Pulmonary artery endothelial cell (primary cell): ENCODE measurements at regions not wholly inside any gene's neighbourhood (a gene's known extent, or its start where the extent isn't known, plus 50 kb on each side); places are given as distances from the start of the nearest gene placed in this dataset.
A peak's percentile ranks its signal among the peaks of the same experiment; 100 is the strongest.

Experiments used
- DNase-seq: peaks from one replicate; pipeline ENCODE4 v3.0.0-alpha.2; 2011; ENCODE audit warnings: low read depth, low spot score

DNA sequence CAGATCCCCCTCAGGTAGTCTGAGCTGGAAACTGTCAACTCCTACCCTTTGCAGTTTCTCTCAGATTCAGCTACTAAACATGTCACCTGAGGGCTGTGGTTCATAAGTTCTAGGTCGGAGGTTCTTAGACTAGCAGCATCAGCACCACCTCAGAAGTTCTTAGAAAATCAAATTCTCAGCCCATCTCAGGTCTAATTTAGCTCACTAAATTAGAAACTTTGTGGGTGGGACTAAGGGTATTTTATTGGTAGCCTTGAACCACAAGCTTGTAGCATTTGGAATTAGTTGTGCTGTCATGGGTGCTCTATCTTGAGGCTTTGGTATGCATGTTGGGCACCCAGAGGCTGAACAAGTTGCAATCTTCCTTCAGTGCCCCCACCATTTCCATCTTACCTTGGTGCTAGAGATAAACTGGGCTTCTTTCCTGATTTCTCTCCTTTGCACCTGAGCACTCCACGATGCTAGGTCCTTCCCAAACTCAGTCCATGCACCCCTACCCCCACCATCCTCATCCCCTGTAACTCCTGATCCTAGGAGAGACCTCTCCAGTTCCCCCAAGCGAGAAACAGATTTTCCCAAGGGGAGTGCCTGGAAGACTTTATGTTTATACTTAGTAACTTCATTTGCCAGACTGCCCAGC is 54.2 kb downstream of the S1PR1 start:
- no peak for DNase-seq

GRCh38 chr1:101291562-101292380 is 55.0 kb downstream of the S1PR1 start:
- DNase-seq = peak; percentile 69

DNA sequence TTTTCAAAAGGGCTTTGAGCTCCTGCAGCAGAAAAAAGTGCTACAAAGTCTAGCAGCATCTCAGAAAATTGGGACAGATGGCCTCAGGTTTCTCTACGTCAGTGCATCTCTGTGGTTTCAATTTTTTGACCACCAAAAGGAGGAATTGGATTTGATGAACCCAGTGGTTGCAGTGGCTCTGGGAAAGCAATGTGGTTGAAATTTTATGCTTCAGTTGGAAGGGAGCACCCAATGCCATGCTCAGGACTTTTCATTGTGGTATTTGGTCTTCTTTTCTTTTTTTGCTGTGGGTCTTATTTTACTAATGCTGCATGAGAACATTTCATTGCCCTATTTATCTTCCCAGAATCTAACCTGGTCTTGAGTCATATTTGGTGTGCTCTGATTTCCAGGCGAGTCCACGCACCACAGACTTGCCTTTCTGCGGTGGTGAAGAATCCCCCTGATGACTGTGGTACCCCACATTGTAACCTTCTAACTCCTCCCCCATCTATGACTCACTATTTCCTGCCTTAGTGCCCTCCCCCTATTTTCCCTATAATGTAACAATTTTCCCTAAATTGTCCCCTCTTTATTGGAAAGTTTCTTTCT is 56.7 kb downstream of the S1PR1 start:
- DNase-seq = no peak

DNA sequence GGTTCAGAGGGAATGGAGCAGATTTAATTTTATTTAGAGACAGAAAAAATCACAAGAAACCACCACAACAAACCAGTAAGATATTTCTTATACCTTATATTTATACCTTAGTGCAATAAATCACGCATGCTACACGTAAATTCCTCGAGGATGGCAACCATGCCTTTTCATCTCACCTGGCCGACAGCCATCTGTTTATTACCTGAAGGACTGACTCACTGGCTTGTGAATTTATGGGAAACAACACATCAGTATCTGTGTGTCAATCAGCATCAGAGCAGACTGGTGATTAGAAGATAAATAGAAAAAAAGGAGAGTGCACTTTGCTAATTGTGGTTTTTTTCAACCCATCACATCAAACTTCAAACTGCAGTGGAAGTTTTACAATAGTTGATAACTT is 58.4 kb downstream of the S1PR1 start:
- no peak for DNase-seq

GRCh38 chr1:101298663-101299062 is 61.8 kb downstream of the S1PR1 start:
- DNase-seq = peak; percentile 74

GRCh38 chr1:101299141-101299540 is 62.3 kb downstream of the S1PR1 start:
- DNase-seq = no peak

DNA sequence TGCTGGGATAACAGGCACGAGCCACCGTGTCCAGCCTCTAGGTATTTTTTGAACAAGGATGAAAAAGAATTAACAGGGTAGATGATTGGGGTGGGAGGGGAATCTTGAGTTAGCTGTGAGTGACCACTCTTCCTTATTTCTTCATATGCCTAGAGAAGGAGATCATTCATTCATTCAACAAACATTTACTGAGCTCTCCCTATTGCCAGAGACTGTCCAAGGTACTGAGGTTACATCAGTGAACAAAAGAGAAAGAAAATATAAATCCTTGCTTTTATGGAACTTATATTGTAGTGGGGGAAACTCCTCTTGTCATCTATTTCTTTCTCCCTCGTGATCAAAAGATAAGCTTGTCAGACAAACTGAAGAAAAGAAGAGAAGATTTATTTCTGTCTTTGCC is 62.9 kb downstream of the S1PR1 start:
- DNase-seq = no peak

DNA sequence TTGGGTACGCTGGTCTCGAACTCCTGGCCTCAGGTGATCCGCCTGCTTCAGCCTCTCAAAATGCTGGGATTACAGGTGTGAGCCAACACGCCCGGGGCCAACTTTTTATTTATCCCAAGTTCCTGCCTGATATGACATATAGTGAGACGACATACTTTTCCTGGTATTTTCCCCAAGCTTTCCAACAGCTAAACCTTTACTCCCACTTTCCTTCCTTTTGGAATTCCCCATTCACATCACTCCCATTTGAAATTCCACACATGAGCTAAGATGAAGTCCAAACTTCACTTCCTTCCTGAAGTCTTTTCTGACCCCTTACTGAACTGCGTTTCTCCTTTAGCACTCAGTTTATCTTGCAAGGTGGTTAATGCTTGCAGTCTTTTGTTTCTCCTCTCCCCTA is 64.1 kb downstream of the S1PR1 start:
- peak; percentile 68 for DNase-seq

DNA sequence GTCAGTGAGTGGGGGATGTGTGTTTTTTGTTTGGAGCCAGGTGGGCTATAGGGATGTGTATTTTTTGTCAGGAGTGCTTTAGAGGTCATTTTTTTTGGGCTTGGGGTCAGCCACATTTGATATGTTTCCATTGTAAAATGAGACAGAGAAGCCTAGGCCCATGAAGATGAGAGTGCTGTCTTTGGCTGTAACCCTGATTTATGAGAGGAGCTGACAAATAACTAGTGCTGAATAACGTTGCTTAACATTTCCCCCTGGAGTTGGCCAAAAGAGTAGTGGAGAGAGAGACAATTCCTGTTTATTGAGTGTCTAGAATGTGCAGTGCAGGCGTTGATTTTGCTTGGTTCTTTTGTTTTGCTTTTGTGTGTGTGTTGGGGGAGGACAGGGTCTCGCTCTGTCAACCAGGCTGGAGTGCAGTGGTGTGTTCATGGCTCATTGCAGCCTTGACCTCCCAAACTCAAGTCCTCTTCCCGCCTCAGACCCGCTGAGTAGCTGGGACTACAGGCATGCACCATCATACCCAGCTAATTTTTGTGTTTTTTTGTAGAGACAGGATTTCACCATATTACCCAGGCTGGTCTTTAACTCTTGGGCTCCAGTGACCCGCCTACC is 64.7 kb downstream of the S1PR1 start:
- no peak for DNase-seq

DNA sequence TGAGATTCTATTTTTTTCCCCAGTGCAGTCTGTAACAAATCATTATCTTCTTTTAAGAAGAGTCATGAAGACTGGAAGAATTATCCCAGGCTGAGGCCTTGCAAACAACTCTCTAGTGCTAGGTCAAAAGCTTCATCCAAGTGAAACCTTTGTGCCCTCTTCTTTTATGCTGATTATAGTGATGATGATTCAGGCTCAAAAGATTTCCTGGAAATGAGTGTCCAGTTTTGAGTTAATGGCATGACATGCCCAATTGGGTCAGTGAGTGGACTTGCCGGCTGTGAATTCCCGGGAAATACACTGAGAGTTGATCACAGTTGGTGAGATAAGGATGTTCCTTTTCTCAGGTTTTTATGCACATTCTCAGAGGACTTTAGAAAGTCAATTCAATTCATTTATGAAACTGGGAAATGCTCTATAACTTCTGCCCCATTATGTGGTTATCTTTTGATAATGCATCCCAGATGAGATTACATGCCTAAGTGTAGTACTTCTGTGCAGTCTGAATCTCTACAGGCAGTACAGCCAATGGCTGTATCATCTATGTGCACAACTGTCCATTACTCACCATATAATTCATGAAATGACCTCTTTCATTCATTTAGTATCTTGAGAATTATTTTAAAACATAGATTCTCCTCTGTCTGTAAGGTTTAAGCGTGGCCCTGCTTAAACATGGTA is 66.2 kb downstream of the S1PR1 start:
- DNase-seq = peak; percentile 71

- no peak for DNase-seq
These were observed 71.3 kb downstream of the S1PR1 start for GRCh38 chr1:101307985-101308689.

- DNase-seq = no peak
These were observed 72.1 kb downstream of the S1PR1 start for GRCh38 chr1:101308935-101309333.

DNA sequence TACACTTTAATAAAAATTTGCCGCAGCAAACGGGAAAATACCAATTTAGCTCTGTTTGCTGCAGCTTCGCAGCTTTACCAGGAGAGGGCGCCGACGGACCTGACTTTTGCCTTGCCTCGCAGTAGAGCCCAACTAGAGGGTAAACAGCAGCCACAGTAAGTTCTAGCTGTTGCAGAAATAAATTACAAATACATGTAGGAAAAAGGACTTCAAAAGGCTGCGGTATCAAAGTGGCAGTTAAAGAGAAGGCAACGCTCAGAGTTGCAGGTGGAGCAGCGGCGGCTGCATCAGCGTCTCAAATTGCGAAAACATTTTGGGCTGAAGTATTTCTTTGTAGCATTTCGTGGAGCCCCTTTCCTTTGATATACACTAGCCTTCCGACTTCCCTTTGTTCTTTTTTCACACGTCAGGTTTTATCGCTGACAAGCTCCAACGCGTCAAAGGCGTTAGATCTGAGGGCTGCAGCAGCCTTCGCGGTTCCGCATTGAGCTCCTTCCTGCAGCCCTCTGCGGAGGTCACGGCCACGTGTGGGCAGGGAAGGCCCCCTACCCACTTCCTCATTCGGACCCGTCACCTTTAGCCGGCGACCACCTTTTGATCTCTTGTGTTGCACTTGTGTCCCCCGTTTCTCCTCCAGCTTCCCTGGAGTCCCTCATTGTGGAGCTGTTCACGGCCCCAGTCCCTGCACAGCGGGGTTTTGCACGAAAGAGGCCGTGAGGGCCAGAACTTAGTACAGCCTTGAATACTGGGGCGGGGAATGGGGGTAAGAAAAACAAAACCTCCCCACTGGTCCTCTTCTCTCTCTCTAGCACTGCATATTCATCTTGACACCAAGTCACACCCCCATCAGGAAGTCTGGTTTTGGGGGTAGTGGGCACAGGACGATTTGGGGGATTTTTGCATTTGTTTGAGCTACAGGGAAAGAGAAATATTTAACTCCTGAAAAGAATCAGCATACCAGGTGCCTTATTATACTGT is 72.8 kb downstream of the S1PR1 start:
- peak; percentile 44 for DNase-seq

GRCh38 chr1:101310506-101310905 is 73.7 kb downstream of the S1PR1 start:
- DNase-seq = no peak

- DNase-seq = no peak
These were observed 74.5 kb downstream of the S1PR1 start for GRCh38 chr1:101311146-101311920.

DNA sequence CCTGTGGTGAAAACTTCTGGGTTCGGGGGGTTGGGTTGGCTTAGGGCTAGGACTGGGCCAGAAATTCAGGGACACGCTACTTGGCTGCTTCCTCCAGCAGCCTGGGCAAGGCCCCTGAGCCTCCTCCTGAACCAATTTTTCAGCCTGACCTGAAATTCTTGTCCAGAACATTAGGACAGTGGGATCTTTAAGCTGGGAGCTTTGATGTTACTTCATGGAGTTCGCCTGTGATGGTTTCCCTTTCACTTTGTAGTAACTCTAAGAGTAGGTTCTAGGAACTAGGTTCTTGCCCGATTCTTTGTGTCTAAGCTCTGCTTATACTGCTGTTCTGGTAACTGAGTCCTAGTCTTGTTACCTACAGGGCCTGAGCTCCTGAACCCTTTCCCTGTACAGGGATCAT is 75.3 kb downstream of the S1PR1 start:
- DNase-seq = no peak

DNA sequence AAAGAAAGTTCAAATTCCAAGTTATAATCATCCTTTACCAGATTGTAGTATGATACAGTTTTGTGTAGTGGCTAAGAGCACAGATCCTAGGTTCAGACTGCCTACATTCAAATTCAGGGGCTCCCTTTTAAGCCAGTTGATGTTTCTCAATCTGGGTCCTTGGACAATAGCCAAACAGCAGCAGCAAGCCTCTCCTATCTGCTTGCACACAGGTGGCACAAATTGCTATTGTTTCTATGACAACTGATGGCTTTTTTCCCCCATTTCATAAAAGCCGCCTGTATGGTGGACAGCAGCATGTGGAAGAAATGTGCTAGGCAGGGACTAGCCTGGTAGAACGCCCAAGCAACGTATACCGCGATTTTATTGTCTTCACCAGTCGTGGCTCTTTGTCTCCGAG is 76.5 kb downstream of the S1PR1 start:
- no peak for DNase-seq

GRCh38 chr1:101314244-101314643 is 77.4 kb downstream of the S1PR1 start:
- no peak for DNase-seq

DNA sequence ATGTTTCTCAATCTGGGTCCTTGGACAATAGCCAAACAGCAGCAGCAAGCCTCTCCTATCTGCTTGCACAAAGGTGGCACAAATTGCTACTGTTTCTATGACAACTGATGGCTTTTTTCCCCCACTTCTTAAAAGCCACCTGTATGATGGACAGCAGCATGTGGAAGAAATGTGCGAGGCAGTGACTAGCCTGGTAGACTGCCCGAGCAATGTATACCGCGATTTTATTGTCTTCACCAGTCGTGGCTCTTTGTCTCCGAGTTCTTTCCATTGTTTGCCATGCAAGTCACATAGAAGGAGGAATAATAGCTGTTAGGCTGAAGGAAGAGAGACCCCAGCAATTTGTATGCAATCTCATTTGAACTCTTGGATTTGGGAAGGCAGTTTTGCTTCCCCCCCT is 79.4 kb downstream of the S1PR1 start:
- no peak for DNase-seq
